ENCODE measurements at regions not wholly inside any gene's neighbourhood (a gene's known extent, or its start where the extent isn't known, plus 50 kb on each side); places are given as distances from the start of the nearest gene placed in this dataset.

GRCh38 chr3:74049444-74049843 is 424.7 kb upstream of the PDZRN3 start:
- no peak for TF ChIP-seq POLR2AphosphoS5 (IDR thresholded peaks at IDR 0.05)
- no peak for TF ChIP-seq POLR2A (IDR thresholded peaks at IDR 0.05)
